ENCODE measurements at regions not wholly inside any gene's neighbourhood (a gene's known extent, or its start where the extent isn't known, plus 50 kb on each side); places are given as distances from the start of the nearest gene placed in this dataset.

- no peak for TF ChIP-seq ZNF462 (CRISPR knock-in tag; IDR thresholded peaks at IDR 0.05)
- no peak for TF ChIP-seq EZH2phosphoT487 (IDR thresholded peaks at IDR 0.05; ENCODE audit: unreplicated experiment)
- TF ChIP-seq ETS1 (IDR thresholded peaks at IDR 0.05), result no peak
These were observed 282.9 kb downstream of the TSHZ3 start (continued) for GRCh38 chr19:31066385-31066784.

- ATAC-seq, result no peak
- TF ChIP-seq, protein P1, sequence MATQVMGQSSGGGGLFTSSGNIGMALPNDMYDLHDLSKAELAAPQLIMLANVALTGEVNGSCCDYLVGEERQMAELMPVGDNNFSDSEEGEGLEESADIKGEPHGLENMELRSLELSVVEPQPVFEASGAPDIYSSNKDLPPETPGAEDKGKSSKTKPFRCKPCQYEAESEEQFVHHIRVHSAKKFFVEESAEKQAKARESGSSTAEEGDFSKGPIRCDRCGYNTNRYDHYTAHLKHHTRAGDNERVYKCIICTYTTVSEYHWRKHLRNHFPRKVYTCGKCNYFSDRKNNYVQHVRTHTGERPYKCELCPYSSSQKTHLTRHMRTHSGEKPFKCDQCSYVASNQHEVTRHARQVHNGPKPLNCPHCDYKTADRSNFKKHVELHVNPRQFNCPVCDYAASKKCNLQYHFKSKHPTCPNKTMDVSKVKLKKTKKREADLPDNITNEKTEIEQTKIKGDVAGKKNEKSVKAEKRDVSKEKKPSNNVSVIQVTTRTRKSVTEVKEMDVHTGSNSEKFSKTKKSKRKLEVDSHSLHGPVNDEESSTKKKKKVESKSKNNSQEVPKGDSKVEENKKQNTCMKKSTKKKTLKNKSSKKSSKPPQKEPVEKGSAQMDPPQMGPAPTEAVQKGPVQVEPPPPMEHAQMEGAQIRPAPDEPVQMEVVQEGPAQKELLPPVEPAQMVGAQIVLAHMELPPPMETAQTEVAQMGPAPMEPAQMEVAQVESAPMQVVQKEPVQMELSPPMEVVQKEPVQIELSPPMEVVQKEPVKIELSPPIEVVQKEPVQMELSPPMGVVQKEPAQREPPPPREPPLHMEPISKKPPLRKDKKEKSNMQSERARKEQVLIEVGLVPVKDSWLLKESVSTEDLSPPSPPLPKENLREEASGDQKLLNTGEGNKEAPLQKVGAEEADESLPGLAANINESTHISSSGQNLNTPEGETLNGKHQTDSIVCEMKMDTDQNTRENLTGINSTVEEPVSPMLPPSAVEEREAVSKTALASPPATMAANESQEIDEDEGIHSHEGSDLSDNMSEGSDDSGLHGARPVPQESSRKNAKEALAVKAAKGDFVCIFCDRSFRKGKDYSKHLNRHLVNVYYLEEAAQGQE (IDR thresholded peaks at IDR 0.05; ENCODE audit: unreplicated experiment), result no peak
- no peak for TF ChIP-seq STAT1 (IDR thresholded peaks at IDR 0.05; ENCODE audit: unreplicated experiment)
These were observed 284.7 kb downstream of the TSHZ3 start for GRCh38 chr19:31064491-31064890.

More at GRCh38 chr19:31064491-31064890, 284.7 kb downstream of the TSHZ3 start:
- H3K9me2 ChIP-seq (ENCODE audit: insufficient read depth), result no peaks in the 10 kb centered on the region
- Mint-ChIP-seq H3K27ac (no peak overlapping the region), H3K27me3 (ENCODE audit: insufficient read depth, low read depth, poor library complexity) (peaks cover 1% of the 10 kb centered on the region), H3K9me3 (peaks cover 11% of the 10 kb centered on the region), H3K36me3 (ENCODE audit: low read depth) (no peaks in the 10 kb centered on the region; the same call in 2 of the 3 replicates), H3K4me1 (peaks cover under 1% of the 10 kb centered on the region; the same call in 2 of the 3 replicates), H3K4me3 (no peak overlapping the region)
- no peak overlapping the region for H3K4me3 ChIP-seq
- H2AFZ ChIP-seq, result 0 out of 2 replicates have a peak overlapping the region, but pooled peaks have one; percentile 47
- H3F3A ChIP-seq (replicated peaks; ENCODE audit: low read depth), result no peaks in the 10 kb centered on the region
- H3K27me3 ChIP-seq (ENCODE audit: insufficient read depth), result no peaks in the 10 kb centered on the region
- no peaks in the 10 kb centered on the region for H3K36me3 ChIP-seq (ENCODE audit: insufficient read depth)
- H4K20me1 ChIP-seq (replicated peaks; ENCODE audit: insufficient read depth), result no peaks in the 10 kb centered on the region
- H3K4me2 ChIP-seq, result no peak overlapping the region
- DNase-seq (ENCODE audit: low spot score), result no peak
- H3K79me2 ChIP-seq (replicated peaks; ENCODE audit: insufficient read depth), result no peaks in the 10 kb centered on the region
- no peaks in the 10 kb centered on the region for H3K4me1 ChIP-seq (ENCODE audit: insufficient read depth)
- H3K27ac ChIP-seq (ENCODE audit: low read depth), result no peak overlapping the region
